Right lobe of liver (tissue), 4 donors: ENCODE measurements at regions not wholly inside any gene's neighbourhood (a gene's known extent, or its start where the extent isn't known, plus 50 kb on each side); places are given as distances from the start of the nearest gene placed in this dataset.

ENCODE experiments used
- CTCF ChIP-seq, 4 donors: fragments of 200-600 bp in 3 of 4; fragments of 450-650 bp in 1 of 4; IDR thresholded peaks; one replicate each; pipeline versions ENCODE4 v1.5.1 to v1.8.0; 2016 to 2022; ENCODE audit warnings: antibody characterized with exemption in 4 of 4, mild to moderate bottlenecking in 2 of 4
- POLR2A ChIP-seq: fragments of 450-650 bp; IDR thresholded peaks from one replicate; pipeline ENCODE4 v1.6.1; 2017; ENCODE audit warnings: antibody characterized with exemption, mild to moderate bottlenecking
- donor health status: DM: no; HTN: no; CAD: no.
- donor health status: DM: no; HTN: no; CAD: no.
- donor health status: DM: no; HTN: yes; CAD: no.

GRCh38 chr11:71336176-71336995 is 84.0 kb upstream of the SHANK2 start:
- TF ChIP-seq CTCF (IDR thresholded peaks at IDR 0.05) = no peak
- TF ChIP-seq POLR2A = no peak
